GM19395 (cell line): ENCODE measurements at regions not wholly inside any gene's neighbourhood (a gene's known extent, or its start where the extent isn't known, plus 50 kb on each side); places are given as distances from the start of the nearest gene placed in this dataset.
"Not testable (repeated sequence)": the region's sequence is repeated elsewhere in the genome, so short reads cannot be mapped to it uniquely, and the experiment has no call there.

Experiments
- ATAC-seq: cut with Tn5 transposase; IDR thresholded peaks from one replicate; pipeline ENCODE4 v1.9.1; 2021; ENCODE audit warnings: mild to moderate bottlenecking, moderate library complexity; ENCODE audit not compliant: unreplicated experiment

DNA sequence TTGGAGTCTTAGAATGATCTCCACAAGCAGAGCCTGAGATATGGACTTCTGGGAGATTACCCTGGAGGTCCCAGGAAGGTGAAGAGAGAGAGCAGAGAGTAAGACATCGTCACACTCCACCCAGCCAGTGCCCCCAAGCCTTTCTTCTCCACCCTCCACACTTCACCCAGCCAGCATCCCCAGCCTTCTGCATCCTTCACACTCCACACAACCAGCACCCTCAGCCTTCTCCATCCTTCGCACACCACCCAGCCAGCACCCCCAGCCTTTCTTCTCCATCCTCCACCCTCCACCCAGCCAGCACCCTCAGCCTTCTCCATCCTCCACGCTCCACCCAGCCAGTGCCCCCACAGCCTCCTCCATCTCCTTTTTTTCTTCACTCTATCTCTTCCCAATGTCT lies 603.9 kb upstream of the B3GAT1 start:
- no peak for ATAC-seq

DNA sequence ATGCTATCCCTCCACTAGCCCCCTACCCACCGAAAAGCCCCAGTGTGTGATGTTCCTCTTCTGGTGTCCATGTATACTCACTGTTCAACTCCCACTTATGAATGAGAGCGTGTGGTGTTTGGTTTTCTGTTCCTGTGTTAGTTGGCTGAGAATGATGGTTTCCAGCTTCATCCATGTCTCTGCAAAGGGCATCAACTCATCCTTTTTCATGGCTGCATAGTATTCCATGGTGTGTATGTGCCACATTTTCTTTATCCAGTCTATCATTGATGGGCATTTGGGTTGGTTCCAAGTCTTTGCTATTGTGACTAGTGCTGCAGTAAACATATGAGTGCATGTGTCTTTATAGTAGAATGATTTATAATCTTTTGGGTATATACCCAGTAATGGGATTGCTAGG lies 599.3 kb upstream of the B3GAT1 start:
- not testable (repeated sequence) for ATAC-seq

DNA sequence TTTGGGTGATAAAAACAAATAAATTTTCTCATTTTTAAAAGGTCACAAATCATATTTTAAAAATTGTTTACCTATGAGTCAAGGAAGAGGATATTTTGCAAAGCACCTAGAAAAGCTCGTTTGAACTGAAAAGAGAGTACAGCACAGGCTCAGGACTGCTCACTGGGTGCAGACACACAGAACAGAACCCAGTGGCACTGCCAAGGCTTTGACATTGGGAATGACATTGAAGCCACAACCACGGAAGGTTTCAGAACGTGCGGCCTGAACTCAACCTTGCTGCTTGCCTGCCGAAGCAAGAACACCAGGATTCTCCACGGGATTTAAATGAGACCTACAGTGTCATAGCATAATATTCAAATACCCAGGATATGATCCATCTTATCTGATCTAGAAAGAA lies 597.1 kb upstream of the B3GAT1 start:
- no peak for ATAC-seq

DNA sequence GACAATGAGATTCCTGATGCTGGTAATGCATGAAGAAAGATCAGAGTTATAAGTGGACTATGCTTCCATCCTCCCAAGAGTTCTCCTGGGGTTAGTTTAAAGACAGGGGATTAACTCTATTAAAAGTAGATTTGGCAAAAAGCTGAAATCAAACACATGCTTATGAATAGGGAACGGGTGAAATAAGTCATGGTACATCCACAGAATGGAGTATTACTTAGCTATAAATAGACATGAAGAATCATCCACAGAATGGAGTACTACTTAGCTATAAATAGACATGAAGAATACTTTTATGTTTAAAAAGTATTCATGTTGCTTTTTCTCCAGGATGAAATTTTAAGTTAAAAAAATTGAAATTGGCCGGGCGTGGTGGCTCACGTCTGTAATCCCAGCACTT lies 596.4 kb upstream of the B3GAT1 start:
- no peak for ATAC-seq

DNA sequence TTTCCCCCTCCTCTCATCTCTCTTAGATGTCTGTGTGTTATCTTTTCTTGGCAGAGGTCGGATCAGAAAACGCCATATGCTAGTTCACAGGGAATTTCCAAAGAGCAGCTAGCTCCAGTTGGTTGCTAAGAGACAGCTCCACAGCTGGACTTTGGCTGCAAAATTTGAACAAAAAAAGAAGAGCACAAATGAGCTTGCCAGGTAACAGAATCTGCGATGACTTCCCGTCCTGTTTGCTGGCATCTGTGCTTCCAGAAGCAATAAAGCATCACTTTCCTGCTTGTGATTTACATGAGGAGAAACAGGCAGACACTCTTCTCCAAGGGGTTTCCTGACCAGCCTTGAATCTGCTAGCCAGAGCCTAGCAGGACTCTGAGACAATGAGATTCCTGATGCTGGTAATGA lies 596.0 kb upstream of the B3GAT1 start:
- no peak for ATAC-seq

- no peak for ATAC-seq
Observed at GRCh38 chr11:135006800-135007199, 594.8 kb upstream of the B3GAT1 start.

- ATAC-seq = no peak
Observed at GRCh38 chr11:135004495-135004894, 592.5 kb upstream of the B3GAT1 start.

DNA sequence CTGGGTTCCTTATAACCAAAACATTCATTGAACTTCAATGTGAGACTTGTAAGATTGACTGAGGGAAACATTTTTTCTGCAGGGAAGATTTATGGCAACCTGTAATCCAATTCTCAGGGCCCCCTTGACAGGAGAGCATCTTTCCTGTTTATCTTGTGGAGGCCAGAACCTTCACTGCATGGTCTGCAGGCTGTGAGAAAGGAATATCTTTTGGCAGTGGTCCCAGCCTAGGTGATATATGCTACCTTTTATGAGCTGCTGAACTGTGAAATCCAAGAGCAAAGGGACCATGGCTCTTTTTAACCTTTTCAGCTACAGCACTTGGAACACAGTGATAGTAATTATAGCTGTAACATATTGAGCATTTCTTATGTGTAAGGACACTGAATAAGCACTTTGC lies 590.2 kb upstream of the B3GAT1 start:
- ATAC-seq = no peak

DNA sequence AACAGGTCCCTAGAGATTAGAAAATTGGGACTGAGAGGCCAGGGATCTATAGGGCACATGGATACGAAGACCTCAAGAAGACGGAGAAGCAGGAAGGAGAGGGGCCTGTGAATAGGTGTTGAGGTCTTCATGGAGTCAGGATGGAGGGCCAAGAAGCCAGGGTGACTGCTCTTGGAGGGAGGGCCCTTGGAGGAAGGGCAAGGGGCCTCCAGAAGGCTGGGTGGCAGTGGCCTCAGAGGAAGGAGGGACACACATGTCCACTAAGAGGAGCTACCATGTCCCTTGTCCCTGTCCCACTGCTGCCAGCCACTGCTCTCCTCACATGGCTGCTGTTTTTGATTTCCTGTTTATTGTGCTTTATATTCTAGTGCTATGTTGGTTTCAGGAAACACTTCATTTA lies 589.5 kb upstream of the B3GAT1 start:
- ATAC-seq = no peak

- ATAC-seq = not testable (repeated sequence)
Observed at GRCh38 chr11:135001065-135001464, 589.0 kb upstream of the B3GAT1 start.

- no peak for ATAC-seq
Observed at GRCh38 chr11:134999590-134999989, 587.5 kb upstream of the B3GAT1 start.

DNA sequence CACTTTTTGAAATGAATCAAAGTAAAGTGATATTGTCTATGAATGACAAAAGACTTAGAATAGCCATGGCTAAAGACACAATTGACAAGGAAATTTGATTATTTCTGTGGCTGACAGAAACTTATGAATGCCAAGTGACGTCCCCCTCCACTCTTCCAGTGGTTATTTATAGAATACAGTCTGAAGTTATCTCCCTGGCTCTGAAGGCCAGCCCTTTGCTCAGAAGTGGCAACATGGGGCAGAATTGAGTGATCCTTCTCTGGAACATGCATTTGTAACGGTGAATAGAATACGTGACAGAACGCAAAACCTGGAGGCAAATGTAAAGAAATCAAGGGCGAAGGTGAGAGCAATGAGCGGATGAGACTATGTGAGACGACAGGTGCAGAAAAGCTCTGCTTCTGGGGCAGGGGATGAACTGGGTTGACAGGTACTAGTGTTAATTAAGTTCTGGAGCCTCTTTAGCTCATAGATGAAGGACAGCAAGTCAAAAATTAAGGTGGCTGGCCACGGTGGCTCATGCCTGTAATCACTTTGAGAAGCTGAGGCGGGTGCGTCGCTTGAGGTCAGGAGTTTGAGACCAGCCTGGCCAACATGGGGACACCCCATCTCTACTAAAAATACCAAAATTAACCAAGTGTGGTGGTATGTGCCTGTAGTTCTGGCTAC lies 585.7 kb upstream of the B3GAT1 start:
- ATAC-seq = no peak

- ATAC-seq = no peak
Observed at GRCh38 chr11:134995741-134996140, 583.7 kb upstream of the B3GAT1 start.

- ATAC-seq = no peak
Observed at GRCh38 chr11:134994431-134994830, 582.4 kb upstream of the B3GAT1 start.

DNA sequence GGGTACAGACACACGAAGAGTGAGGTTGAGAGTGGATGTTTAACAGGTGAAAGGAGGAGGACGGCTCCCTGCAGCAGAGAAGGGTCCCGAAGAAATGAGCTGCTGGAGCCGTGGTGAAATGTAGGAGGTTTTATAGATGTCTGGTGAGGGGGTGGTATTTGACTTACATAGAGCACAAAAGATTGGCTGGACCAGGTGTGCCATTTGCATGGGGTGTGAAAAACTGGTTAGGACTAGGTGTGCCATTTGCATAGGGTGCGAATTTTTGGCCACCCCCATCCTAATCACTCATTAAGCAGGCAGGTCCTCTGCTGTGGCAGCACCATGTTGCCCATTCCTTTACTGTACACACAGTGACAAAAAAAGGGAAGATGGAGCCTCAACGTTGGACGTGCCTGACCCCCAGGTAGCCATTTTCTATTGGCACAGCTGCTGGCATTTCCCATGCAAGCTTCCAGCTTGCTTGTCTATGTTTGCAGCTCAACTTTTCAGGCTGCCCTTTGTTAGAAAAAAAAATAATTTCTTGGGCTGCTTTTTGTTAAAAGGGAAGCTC lies 581.7 kb upstream of the B3GAT1 start:
- no peak for ATAC-seq

DNA sequence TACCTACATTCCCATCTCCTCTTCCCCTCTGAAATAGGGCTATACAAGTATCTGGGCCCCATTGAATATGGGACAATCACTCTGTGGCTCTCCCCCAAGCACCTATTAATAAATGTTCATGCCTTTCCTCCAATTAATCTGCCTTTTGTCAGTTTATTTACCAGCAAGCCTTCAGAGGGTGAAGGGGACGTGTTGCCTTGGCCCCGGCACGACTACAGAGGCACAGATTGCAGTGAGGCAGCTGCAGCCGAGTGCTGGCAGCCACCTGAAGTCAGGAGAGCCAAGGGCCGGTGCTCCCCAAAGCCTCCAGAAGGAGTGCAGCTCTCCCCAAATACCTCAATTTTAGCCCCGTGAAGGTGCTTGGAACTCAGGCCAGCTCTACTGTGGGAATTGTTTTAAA lies 580.9 kb upstream of the B3GAT1 start:
- ATAC-seq = no peak

GRCh38 chr11:134988495-134988894 lies 576.5 kb upstream of the B3GAT1 start:
- ATAC-seq = no peak

- ATAC-seq = no peak
Observed at GRCh38 chr11:134987822-134988221, 575.8 kb upstream of the B3GAT1 start.

DNA sequence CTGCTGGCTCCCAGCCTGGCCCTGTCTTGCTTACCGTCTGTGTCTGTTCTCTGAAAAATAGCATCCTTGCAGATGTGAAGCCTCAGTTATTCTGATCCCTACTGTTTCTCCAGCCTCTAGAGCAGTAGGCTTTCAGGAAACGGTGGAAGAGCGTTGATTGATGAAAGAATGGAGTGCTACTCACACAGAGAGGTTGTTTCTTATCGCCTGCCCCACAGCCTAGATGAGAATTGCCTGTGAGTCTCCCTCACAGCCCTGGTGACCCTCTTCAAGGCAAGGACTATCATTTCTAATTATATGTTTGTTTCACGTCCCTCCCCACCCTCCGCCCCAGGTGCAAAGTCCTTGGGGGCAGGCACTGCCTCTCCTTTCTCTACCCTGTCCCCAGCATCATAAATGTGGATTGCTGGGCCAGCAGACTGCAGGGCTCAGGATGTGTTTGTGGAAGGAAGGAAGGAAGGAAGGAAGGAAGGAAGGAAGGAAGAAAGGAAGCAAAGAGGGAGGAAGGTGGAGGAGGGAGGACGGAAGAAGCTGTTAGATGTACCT lies 575.3 kb upstream of the B3GAT1 start:
- ATAC-seq = no peak

DNA sequence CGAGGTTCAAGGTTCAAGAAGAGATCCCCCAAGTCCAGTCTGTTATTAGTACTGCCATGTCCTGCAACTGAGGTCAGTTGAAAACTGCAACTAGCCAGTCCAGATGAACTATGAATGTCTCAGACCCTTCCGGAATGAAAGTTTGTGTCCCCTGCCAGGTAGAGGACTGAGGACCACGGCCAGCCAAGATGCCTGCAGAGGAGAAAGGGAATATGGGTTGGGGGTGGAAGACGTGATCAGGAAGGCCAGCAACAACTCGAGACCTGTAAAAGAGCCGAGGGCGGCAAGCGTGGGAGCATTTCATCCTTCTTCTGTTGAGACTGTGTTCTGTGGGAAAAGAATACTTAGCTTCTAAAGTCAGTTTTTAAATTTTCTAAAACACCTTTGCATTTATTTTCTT lies 572.4 kb upstream of the B3GAT1 start:
- ATAC-seq = no peak

DNA sequence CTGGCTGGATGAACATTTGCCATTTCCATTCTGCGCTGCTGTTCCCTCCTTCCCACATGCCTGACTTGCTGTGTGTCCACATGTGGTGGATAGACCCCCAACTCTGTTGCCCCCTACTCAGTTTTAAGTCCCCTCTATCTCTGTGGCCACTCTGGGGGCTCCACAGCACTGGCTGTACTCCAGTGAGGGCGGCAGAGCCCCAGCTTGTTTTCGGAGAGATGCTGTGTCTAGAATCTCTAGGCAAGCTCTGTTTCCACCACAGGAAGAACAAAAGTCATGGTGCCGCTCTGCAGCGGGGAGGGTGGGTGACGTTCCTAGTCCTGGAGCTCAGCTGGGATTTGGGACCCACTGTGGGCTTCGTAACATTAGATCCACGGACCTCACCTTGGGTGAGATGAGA lies 570.4 kb upstream of the B3GAT1 start:
- not testable (repeated sequence) for ATAC-seq

DNA sequence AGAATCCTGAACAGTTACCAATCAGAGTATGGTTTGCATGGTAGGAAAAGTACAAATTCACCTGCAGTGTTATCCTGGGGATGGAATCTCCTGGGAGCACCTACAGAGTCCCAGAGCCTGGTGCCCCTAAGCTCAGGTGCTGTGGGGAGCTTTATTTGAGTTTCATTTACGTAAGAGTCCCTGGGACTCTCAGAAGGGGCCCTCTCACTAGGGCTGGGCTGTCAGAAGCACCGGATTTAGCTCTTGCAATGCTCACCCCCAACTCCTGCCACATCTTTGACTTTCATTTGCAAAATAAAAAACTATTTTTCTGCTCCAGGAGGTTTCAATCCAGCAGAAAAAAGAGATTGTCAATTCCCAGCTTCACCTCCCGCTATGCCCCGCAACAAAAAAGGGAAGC lies 569.8 kb upstream of the B3GAT1 start:
- ATAC-seq = no peak
